ENCODE measurements at regions not wholly inside any gene's neighbourhood (a gene's known extent, or its start where the extent isn't known, plus 50 kb on each side); places are given as distances from the start of the nearest gene placed in this dataset.
"Not testable (repeated sequence)": the region's sequence is repeated elsewhere in the genome, so short reads cannot be mapped to it uniquely, and the experiment has no call there.

- H3K4me3 ChIP-seq, result no peak overlapping the region
- H3K4me1 ChIP-seq, result no peaks in the 10 kb centered on the region
- intact Hi-C loops (cut with DNase I), result no loop called here
- ATAC-seq, result no peak
- no peaks in the 10 kb centered on the region for H3K27me3 ChIP-seq
- H3K9me3 ChIP-seq, result no peaks in the 10 kb centered on the region
- no peaks in the 10 kb centered on the region for H3K36me3 ChIP-seq
- H3K27ac ChIP-seq, result no peak overlapping the region
- no peak for TF ChIP-seq POLR2A (IDR thresholded peaks at IDR 0.05)
- no peak for TF ChIP-seq CTCF (IDR thresholded peaks at IDR 0.05)
- WGBS (ENCODE audit: insufficient coverage, low coverage, low lambda C conversion rate, missing lambda C conversion rate), result 51% methylated on average over 2 of the region's 2 CpGs
- no peak for DNase-seq
These were observed 225.1 kb upstream of the LUZP2 start for GRCh38 chr11:24271798-24272197.

- H3K36me3 ChIP-seq; H3K27me3 ChIP-seq; H3K27ac ChIP-seq; H3K4me1 ChIP-seq; ATAC-seq; H3K9me3 ChIP-seq; intact Hi-C loops (cut with DNase I); H3K4me3 ChIP-seq: not testable (repeated sequence)
- WGBS (ENCODE audit: insufficient coverage, low coverage, low lambda C conversion rate, missing lambda C conversion rate), result 67% methylated on average over 4 of the region's 25 CpGs
- DNase-seq, result peak in 2 of 3 donors; percentile 6 to 42
These were observed 222.6 kb upstream of the LUZP2 start for GRCh38 chr11:24274214-24274781.

GRCh38 chr11:24286238-24286637 is 210.6 kb upstream of the LUZP2 start:
- DNase-seq (no peak), ATAC-seq (no peak)
- Histone ChIP-seq H3K27ac (no peak overlapping the region), H3K4me1 (no peaks in the 10 kb centered on the region), H3K4me3 (no peak overlapping the region), H3K27me3 (no peaks in the 10 kb centered on the region), H3K9me3 (no peaks in the 10 kb centered on the region), H3K36me3 (no peaks in the 10 kb centered on the region)
- TF ChIP-seq POLR2A (IDR thresholded peaks at IDR 0.05), result no peak
- no peak for TF ChIP-seq CTCF (IDR thresholded peaks at IDR 0.05)
- intact Hi-C loops (cut with DNase I), result no loop called here
- 37% methylated on average over 3 of the region's 3 CpGs for WGBS (ENCODE audit: insufficient coverage, low coverage, low lambda C conversion rate, missing lambda C conversion rate)

GRCh38 chr11:24289301-24289700 is 207.6 kb upstream of the LUZP2 start:
- no peak overlapping the region for H3K27ac ChIP-seq
- ATAC-seq, result no peak
- 21% methylated on average over 1 of the region's 1 CpG for WGBS (ENCODE audit: insufficient coverage, low coverage, low lambda C conversion rate, missing lambda C conversion rate)
- intact Hi-C loops (cut with DNase I), result no loop called here
- no peaks in the 10 kb centered on the region for H3K27me3 ChIP-seq
- no peak for DNase-seq
- TF ChIP-seq POLR2A (IDR thresholded peaks at IDR 0.05), result no peak
- TF ChIP-seq CTCF (IDR thresholded peaks at IDR 0.05), result no peak
- no peaks in the 10 kb centered on the region for H3K4me1 ChIP-seq
- H3K9me3 ChIP-seq, result no peaks in the 10 kb centered on the region
- no peaks in the 10 kb centered on the region for H3K36me3 ChIP-seq
- H3K4me3 ChIP-seq, result no peak overlapping the region

GRCh38 chr11:24293964-24294363 is 202.9 kb upstream of the LUZP2 start:
- H3K4me3 ChIP-seq, result no peak overlapping the region
- no peaks in the 10 kb centered on the region for H3K9me3 ChIP-seq
- 59% methylated on average over 1 of the region's 3 CpGs for WGBS (ENCODE audit: insufficient coverage, low coverage, low lambda C conversion rate, missing lambda C conversion rate)
- no peaks in the 10 kb centered on the region for H3K36me3 ChIP-seq
- ATAC-seq (no peak), DNase-seq (no peak)
- H3K27me3 ChIP-seq, result no peaks in the 10 kb centered on the region
- TF ChIP-seq CTCF (IDR thresholded peaks at IDR 0.05), result no peak
- no peak for TF ChIP-seq POLR2A (IDR thresholded peaks at IDR 0.05)
- intact Hi-C loops (cut with DNase I), result no loop called here
- no peak overlapping the region for H3K27ac ChIP-seq
- H3K4me1 ChIP-seq, result no peaks in the 10 kb centered on the region
